ENCODE measurements at regions not wholly inside any gene's neighbourhood (a gene's known extent, or its start where the extent isn't known, plus 50 kb on each side); places are given as distances from the start of the nearest gene placed in this dataset.

DNA sequence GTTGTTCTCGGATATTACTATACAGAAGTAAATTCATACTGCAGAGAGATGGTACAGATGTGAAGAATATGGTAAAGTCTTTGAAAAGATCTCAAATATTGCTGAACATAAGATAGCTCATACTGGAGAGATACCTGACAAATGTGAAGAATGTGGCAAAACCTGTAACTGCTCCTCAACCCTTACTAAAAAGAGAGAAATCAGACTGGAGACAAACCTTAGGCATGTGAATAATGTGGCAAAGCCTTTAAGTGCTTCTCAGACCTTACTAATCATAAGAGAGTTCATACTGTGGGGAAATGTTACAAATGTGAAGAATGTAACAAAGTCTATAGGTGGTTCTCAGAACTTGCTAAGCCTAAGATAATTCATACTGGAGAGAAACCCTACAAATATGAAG, 986.0 kb upstream of the TSPY4 start:
- H3K27me3 ChIP-seq (replicated peaks), result no peaks in the 10 kb centered on the region
- H3K27ac ChIP-seq, result no peak overlapping the region
- no peak for DNase-seq (ENCODE audit: low read depth in 1 of 2, low spot score in 2 of 2)
- no peaks in the 10 kb centered on the region for H3K4me1 ChIP-seq (replicated peaks)
- no peaks in the 10 kb centered on the region for H3K36me3 ChIP-seq
- H3K4me3 ChIP-seq, result no peak overlapping the region
- H3K9me3 ChIP-seq (replicated peaks), result no peaks in the 10 kb centered on the region

- no peaks in the 10 kb centered on the region for H3K36me3 ChIP-seq
- no peaks in the 10 kb centered on the region for H3K27me3 ChIP-seq (replicated peaks)
- H3K9me3 ChIP-seq (replicated peaks), result no peaks in the 10 kb centered on the region
- no peak overlapping the region for H3K4me3 ChIP-seq
- no peaks in the 10 kb centered on the region for H3K4me1 ChIP-seq (replicated peaks)
- no peak overlapping the region for H3K27ac ChIP-seq
- DNase-seq (ENCODE audit: low read depth in 1 of 2, low spot score in 2 of 2), result no peak
Measured at GRCh38 chrY:8352201-8352600, 985.1 kb upstream of the TSPY4 start.

DNA sequence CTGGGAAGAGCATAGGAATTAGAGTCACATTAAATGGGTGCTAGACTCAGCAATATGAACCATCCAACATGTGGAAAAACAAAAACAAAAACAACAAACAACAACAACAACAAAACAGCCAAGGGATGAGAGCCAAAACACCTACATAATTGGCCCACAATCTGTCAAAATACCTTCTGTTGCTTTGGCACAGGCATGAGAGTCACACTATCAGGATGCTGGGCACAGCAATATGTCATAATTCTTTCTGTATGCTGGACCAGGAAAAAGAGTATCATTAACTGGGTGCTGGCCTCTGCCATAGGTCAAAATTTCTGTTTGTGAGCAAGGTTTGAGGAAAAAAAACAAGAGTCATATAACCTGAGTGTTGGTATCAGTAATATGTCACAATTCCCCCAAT, 979.1 kb upstream of the TSPY4 start:
- DNase-seq (ENCODE audit: low read depth in 1 of 2, low spot score in 2 of 2), result no peak
- Histone ChIP-seq H3K27me3 (replicated peaks) (no peaks in the 10 kb centered on the region), H3K4me1 (replicated peaks) (no peaks in the 10 kb centered on the region), H3K9me3 (replicated peaks) (no peaks in the 10 kb centered on the region), H3K4me3 (no peak overlapping the region), H3K27ac (no peak overlapping the region), H3K36me3 (no peaks in the 10 kb centered on the region)

- H3K9me3 ChIP-seq (replicated peaks), result no peaks in the 10 kb centered on the region
- H3K27ac ChIP-seq, result no peak overlapping the region
- H3K4me1 ChIP-seq (replicated peaks), result no peaks in the 10 kb centered on the region
- no peaks in the 10 kb centered on the region for H3K27me3 ChIP-seq (replicated peaks)
- H3K36me3 ChIP-seq, result no peaks in the 10 kb centered on the region
- DNase-seq (ENCODE audit: low read depth in 1 of 2, low spot score in 2 of 2), result no peak
- no peak overlapping the region for H3K4me3 ChIP-seq
Measured at GRCh38 chrY:8361715-8362114, 975.5 kb upstream of the TSPY4 start.

GRCh38 chrY:8377491-8377890, 959.8 kb upstream of the TSPY4 start:
- no peaks in the 10 kb centered on the region for H3K36me3 ChIP-seq
- H3K27me3 ChIP-seq (replicated peaks), result no peaks in the 10 kb centered on the region
- no peak overlapping the region for H3K27ac ChIP-seq
- DNase-seq (ENCODE audit: low read depth in 1 of 2, low spot score in 2 of 2), result no peak
- no peaks in the 10 kb centered on the region for H3K9me3 ChIP-seq (replicated peaks)
- H3K4me3 ChIP-seq, result no peak overlapping the region
- no peaks in the 10 kb centered on the region for H3K4me1 ChIP-seq (replicated peaks)

DNA sequence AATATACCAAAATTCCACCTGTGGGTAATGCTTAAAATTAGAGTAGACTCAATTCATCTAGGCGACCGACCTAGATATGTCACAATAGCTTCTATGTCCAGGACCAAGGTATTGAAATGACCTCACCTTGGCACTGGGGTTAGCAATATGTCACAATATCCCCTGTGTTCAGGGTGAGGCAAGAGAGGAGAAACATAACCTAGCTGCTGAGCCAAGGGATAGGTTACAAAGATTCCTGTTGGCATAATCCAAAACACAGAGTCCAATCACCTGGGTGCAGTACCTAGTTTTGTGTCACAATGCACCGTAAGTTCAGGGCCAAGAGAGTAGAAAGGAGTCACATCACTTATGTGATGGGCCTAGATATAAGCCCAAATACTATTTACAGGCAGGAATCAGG, 957.5 kb upstream of the TSPY4 start:
- no peak overlapping the region for H3K4me3 ChIP-seq
- H3K4me1 ChIP-seq (replicated peaks), result no peaks in the 10 kb centered on the region
- no peaks in the 10 kb centered on the region for H3K9me3 ChIP-seq (replicated peaks)
- H3K27me3 ChIP-seq (replicated peaks), result no peaks in the 10 kb centered on the region
- H3K27ac ChIP-seq, result no peak overlapping the region
- DNase-seq (ENCODE audit: low read depth in 1 of 2, low spot score in 2 of 2), result no peak
- H3K36me3 ChIP-seq, result no peaks in the 10 kb centered on the region

GRCh38 chrY:8381425-8381824, 955.8 kb upstream of the TSPY4 start:
- no peak overlapping the region for H3K4me3 ChIP-seq
- H3K9me3 ChIP-seq (replicated peaks), result no peaks in the 10 kb centered on the region
- no peaks in the 10 kb centered on the region for H3K36me3 ChIP-seq
- no peak for DNase-seq (ENCODE audit: low read depth in 1 of 2, low spot score in 2 of 2)
- H3K27ac ChIP-seq, result no peak overlapping the region
- no peaks in the 10 kb centered on the region for H3K27me3 ChIP-seq (replicated peaks)
- no peaks in the 10 kb centered on the region for H3K4me1 ChIP-seq (replicated peaks)

DNA sequence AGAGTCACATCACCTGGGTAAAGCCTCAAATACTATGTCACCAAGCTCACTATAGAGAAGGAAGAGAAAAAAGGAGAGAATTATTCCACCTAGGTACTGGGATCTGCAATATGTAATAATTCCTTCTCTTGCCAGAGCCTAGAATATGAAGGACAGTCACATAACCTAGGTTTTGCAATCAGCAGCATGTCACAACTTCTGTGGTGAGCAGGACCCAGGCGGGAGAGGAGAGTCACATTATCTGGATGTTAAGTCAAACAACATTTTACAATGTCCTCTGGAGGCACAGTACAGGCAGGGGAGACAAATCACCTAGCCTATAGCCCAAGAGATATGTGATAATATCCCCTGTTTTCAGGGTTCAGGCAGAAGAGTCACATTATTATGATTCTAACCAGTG, 951.2 kb upstream of the TSPY4 start:
- Histone ChIP-seq H3K36me3 (no peaks in the 10 kb centered on the region), H3K4me3 (no peak overlapping the region), H3K9me3 (replicated peaks) (no peaks in the 10 kb centered on the region), H3K27ac (no peak overlapping the region), H3K27me3 (replicated peaks) (no peaks in the 10 kb centered on the region), H3K4me1 (replicated peaks) (no peaks in the 10 kb centered on the region)
- DNase-seq (ENCODE audit: low read depth in 1 of 2, low spot score in 2 of 2), result no peak

GRCh38 chrY:8388512-8388911, 948.8 kb upstream of the TSPY4 start:
- H3K4me1 ChIP-seq (replicated peaks), result no peaks in the 10 kb centered on the region
- DNase-seq (ENCODE audit: low read depth in 1 of 2, low spot score in 2 of 2), result no peak

DNA sequence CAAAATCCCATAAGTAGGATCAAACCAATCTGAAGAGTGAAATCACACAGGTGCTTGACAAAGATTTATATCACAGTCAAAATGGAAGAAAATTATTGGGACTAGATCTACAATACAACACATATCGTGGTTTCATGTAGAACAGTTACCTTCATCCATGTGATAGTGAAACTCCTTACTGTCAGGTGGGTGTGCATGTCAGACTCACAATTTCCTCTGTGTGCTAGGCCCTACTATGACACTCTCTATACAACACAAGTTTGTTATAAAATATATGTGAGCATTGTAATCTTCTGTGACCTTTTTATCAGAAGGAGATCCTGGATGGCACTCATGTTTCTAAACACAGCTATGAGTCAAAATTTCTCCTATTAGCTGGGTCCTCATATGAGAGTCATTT, 947.0 kb upstream of the TSPY4 start:
- Histone ChIP-seq H3K36me3 (no peaks in the 10 kb centered on the region), H3K27ac (no peak overlapping the region), H3K27me3 (replicated peaks) (no peaks in the 10 kb centered on the region), H3K9me3 (replicated peaks) (no peaks in the 10 kb centered on the region), H3K4me1 (replicated peaks) (no peaks in the 10 kb centered on the region), H3K4me3 (no peak overlapping the region)
- DNase-seq (ENCODE audit: low read depth in 1 of 2, low spot score in 2 of 2), result no peak

More at GRCh38 chrY:8388512-8388911, 948.8 kb upstream of the TSPY4 start:
- Histone ChIP-seq H3K4me3 (no peak overlapping the region), H3K27me3 (replicated peaks) (no peaks in the 10 kb centered on the region), H3K9me3 (replicated peaks) (no peaks in the 10 kb centered on the region), H3K27ac (no peak overlapping the region), H3K36me3 (no peaks in the 10 kb centered on the region)

- DNase-seq (ENCODE audit: low read depth in 1 of 2, low spot score in 2 of 2), result no peak
Measured at GRCh38 chrY:8393246-8393645, 944.0 kb upstream of the TSPY4 start.

GRCh38 chrY:8422906-8423305, 914.4 kb upstream of the TSPY4 start:
- no peaks in the 10 kb centered on the region for H3K4me1 ChIP-seq (replicated peaks)
- no peak overlapping the region for H3K4me3 ChIP-seq
- no peaks in the 10 kb centered on the region for H3K36me3 ChIP-seq
- H3K27ac ChIP-seq, result no peak overlapping the region
- no peak for DNase-seq (ENCODE audit: low read depth in 1 of 2, low spot score in 2 of 2)
- H3K9me3 ChIP-seq (replicated peaks), result no peaks in the 10 kb centered on the region
- H3K27me3 ChIP-seq (replicated peaks), result no peaks in the 10 kb centered on the region

More at GRCh38 chrY:8393246-8393645, 944.0 kb upstream of the TSPY4 start:
- no peaks in the 10 kb centered on the region for H3K27me3 ChIP-seq (replicated peaks)
- no peaks in the 10 kb centered on the region for H3K36me3 ChIP-seq
- H3K9me3 ChIP-seq (replicated peaks), result no peaks in the 10 kb centered on the region
- no peaks in the 10 kb centered on the region for H3K4me1 ChIP-seq (replicated peaks)
- no peak overlapping the region for H3K4me3 ChIP-seq
- no peak overlapping the region for H3K27ac ChIP-seq

DNA sequence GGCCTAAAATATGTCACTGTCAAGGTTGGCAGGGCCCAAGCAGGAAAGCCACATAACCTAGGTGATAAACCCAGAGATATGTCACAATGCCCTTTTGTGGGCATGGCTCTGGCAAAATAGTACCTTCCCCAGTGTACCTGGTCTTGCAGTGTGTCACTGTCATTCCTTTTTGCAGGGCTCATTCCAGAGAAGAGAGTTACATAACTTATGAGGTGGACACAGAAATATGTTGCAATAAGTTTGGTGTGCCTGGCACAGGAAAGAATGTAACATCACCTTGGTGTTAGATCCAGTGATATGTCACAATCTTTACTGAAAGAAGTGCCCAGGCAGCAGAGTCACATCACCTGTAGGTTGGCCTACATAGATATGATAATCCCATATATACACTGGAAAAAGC, 910.8 kb upstream of the TSPY4 start:
- no peak for DNase-seq (ENCODE audit: low read depth in 1 of 2, low spot score in 2 of 2)

DNA sequence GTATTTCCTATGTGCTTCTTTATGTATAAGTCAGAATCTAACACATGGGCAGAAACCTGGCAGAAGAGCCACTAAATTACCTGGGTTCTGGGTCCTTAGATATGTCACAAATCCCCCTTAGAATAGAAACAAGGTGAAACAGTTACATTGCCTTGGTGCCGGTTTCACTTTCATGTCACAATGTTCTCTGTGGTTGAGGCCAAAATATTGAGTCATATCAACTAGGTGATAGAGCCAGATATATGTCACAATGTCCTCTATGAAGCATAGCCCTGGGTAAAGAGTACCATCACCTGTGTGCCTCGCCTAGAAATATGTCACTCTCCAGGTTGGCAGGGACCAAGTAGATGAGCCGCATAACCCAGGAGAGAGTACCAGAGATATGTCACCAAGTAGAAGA, 899.8 kb upstream of the TSPY4 start:
- H3K4me1 ChIP-seq (replicated peaks), result no peaks in the 10 kb centered on the region
- H3K36me3 ChIP-seq, result no peaks in the 10 kb centered on the region
- no peak overlapping the region for H3K4me3 ChIP-seq
- no peaks in the 10 kb centered on the region for H3K9me3 ChIP-seq (replicated peaks)
- no peak for DNase-seq (ENCODE audit: low read depth in 1 of 2, low spot score in 2 of 2)
- no peak overlapping the region for H3K27ac ChIP-seq
- no peaks in the 10 kb centered on the region for H3K27me3 ChIP-seq (replicated peaks)

More for the DNA sequence above, 910.8 kb upstream of the TSPY4 start:
- Histone ChIP-seq H3K4me1 (replicated peaks) (no peaks in the 10 kb centered on the region), H3K4me3 (no peak overlapping the region), H3K36me3 (no peaks in the 10 kb centered on the region), H3K27ac (no peak overlapping the region), H3K9me3 (replicated peaks) (no peaks in the 10 kb centered on the region), H3K27me3 (replicated peaks) (no peaks in the 10 kb centered on the region)

DNA sequence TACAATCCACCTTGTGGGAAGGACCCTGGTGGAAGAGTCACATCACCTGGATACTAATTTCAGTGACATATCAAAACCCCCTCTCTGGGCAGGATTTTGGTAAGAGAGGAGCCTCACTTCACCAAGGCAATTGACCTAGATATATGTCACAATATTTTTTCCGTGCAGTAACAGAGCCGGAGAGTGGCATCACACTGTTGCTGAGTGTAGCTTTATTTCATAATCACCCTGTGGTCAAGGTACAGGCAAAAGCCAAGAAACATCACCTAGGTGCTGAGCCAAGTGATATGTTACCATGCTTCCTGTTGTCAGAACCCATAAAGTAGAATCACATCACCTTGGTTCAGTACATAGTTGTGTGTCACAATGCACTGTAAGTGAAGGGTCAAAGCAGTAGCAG, 895.2 kb upstream of the TSPY4 start:
- no peak for DNase-seq (ENCODE audit: low read depth in 1 of 2, low spot score in 2 of 2)
- Histone ChIP-seq H3K4me3 (no peak overlapping the region), H3K4me1 (replicated peaks) (no peaks in the 10 kb centered on the region), H3K36me3 (no peaks in the 10 kb centered on the region), H3K27me3 (replicated peaks) (no peaks in the 10 kb centered on the region), H3K27ac (no peak overlapping the region), H3K9me3 (replicated peaks) (no peaks in the 10 kb centered on the region)

All from SJSA1 (cell line).